ENCODE measurements at regions not wholly inside any gene's neighbourhood (a gene's known extent, or its start where the extent isn't known, plus 50 kb on each side); places are given as distances from the start of the nearest gene placed in this dataset.

- no peak for TF ChIP-seq CTCF (conservative IDR thresholded peaks at IDR 0.05; ENCODE audit: low read depth in 2 of 2)
- no peak for TF ChIP-seq JUNB (IDR thresholded peaks at IDR 0.05; ENCODE audit: unreplicated experiment)
- TF ChIP-seq POLR2AphosphoS5 (IDR thresholded peaks at IDR 0.05; ENCODE audit: low read depth) = no peak
- TF ChIP-seq REST (IDR thresholded peaks at IDR 0.05; ENCODE audit: unreplicated experiment) = no peak
- TF ChIP-seq EZH2 (IDR thresholded peaks at IDR 0.05; ENCODE audit: low read depth, unreplicated experiment) = no peak
- TF ChIP-seq NANOG (IDR thresholded peaks at IDR 0.05; ENCODE audit: borderline replicate concordance) = no peak
- no peak for TF ChIP-seq CREB1 (CRISPR knock-in tag; IDR thresholded peaks at IDR 0.05; ENCODE audit: low read depth)
- no peak for TF ChIP-seq EZH2phosphoT487 (IDR thresholded peaks at IDR 0.05; ENCODE audit: unreplicated experiment)
- TF ChIP-seq, protein P1, sequence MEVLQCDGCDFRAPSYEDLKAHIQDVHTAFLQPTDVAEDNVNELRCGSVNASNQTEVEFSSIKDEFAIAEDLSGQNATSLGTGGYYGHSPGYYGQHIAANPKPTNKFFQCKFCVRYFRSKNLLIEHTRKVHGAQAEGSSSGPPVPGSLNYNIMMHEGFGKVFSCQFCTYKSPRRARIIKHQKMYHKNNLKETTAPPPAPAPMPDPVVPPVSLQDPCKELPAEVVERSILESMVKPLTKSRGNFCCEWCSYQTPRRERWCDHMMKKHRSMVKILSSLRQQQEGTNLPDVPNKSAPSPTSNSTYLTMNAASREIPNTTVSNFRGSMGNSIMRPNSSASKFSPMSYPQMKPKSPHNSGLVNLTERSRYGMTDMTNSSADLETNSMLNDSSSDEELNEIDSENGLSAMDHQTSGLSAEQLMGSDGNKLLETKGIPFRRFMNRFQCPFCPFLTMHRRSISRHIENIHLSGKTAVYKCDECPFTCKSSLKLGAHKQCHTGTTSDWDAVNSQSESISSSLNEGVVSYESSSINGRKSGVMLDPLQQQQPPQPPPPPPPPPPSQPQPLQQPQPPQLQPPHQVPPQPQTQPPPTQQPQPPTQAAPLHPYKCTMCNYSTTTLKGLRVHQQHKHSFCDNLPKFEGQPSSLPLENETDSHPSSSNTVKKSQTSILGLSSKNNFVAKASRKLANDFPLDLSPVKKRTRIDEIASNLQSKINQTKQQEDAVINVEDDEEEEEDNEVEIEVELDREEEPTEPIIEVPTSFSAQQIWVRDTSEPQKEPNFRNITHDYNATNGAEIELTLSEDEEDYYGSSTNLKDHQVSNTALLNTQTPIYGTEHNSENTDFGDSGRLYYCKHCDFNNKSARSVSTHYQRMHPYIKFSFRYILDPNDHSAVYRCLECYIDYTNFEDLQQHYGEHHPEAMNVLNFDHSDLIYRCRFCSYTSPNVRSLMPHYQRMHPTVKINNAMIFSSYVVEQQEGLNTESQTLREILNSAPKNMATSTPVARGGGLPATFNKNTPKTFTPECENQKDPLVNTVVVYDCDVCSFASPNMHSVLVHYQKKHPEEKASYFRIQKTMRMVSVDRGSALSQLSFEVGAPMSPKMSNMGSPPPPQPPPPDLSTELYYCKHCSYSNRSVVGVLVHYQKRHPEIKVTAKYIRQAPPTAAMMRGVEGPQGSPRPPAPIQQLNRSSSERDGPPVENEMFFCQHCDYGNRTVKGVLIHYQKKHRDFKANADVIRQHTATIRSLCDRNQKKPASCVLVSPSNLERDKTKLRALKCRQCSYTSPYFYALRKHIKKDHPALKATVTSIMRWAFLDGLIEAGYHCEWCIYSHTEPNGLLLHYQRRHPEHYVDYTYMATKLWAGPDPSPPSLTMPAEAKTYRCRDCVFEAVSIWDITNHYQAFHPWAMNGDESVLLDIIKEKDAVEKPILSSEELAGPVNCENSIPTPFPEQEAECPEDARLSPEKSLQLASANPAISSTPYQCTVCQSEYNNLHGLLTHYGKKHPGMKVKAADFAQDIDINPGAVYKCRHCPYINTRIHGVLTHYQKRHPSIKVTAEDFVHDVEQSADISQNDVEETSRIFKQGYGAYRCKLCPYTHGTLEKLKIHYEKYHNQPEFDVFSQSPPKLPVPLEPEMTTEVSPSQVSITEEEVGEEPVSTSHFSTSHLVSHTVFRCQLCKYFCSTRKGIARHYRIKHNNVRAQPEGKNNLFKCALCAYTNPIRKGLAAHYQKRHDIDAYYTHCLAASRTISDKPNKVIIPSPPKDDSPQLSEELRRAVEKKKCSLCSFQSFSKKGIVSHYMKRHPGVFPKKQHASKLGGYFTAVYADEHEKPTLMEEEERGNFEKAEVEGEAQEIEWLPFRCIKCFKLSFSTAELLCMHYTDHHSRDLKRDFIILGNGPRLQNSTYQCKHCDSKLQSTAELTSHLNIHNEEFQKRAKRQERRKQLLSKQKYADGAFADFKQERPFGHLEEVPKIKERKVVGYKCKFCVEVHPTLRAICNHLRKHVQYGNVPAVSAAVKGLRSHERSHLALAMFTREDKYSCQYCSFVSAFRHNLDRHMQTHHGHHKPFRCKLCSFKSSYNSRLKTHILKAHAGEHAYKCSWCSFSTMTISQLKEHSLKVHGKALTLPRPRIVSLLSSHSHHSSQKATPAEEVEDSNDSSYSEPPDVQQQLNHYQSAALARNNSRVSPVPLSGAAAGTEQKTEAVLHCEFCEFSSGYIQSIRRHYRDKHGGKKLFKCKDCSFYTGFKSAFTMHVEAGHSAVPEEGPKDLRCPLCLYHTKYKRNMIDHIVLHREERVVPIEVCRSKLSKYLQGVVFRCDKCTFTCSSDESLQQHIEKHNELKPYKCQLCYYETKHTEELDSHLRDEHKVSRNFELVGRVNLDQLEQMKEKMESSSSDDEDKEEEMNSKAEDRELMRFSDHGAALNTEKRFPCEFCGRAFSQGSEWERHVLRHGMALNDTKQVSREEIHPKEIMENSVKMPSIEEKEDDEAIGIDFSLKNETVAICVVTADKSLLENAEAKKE (CRISPR knock-in tag; IDR thresholded peaks at IDR 0.05) = no peak
- no peak for TF ChIP-seq STAT1 (IDR thresholded peaks at IDR 0.05; ENCODE audit: unreplicated experiment)
- TF ChIP-seq ZNF114 (CRISPR knock-in tag; IDR thresholded peaks at IDR 0.05) = no peak
- no peak for TF ChIP-seq ZNF331 (CRISPR knock-in tag; IDR thresholded peaks at IDR 0.05; ENCODE audit: low read depth)
- no peak for TF ChIP-seq ETS1 (IDR thresholded peaks at IDR 0.05)
These were observed 239.8 kb downstream of the IRX2 start for GRCh38 chr5:2511706-2512105.

Data from GM23338 (cell line).